ENCODE measurements at regions not wholly inside any gene's neighbourhood (a gene's known extent, or its start where the extent isn't known, plus 50 kb on each side); places are given as distances from the start of the nearest gene placed in this dataset.

DNA sequence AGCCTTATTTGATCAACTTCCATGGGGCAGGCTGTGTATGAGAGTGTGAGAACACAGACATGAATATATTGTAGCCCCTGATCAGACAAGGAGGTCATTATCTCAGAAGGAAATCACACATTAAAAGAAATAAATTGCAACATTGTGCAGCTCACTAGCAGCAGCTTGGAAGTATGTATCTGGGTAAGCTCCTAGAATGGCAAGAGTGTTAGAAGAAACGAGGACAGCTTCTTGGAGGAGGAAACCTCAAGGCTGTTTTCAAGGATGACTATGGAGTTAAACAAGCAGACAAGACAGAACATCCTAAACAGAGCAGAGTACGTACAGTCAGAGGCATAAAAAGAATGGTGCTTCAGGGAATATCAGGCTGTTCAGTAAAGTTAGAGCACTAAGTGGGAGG lies 511.0 kb downstream of the SLCO4C1 start:
- POLR2A ChIA-PET: no interaction called here
- H3K36me3 ChIP-seq (ENCODE audit: insufficient read depth, low read length): no peaks in the 10 kb centered on the region
- H3K27ac ChIP-seq (ENCODE audit: low read depth, low read length, poor library complexity, severe bottlenecking): no peak overlapping the region
- DNase-seq (ENCODE audit: low spot score): no peak
- intact Hi-C loops (cut with micrococcal nuclease; ENCODE audit: unreplicated experiment): no loop called here
- TF ChIP-seq, protein P1, sequence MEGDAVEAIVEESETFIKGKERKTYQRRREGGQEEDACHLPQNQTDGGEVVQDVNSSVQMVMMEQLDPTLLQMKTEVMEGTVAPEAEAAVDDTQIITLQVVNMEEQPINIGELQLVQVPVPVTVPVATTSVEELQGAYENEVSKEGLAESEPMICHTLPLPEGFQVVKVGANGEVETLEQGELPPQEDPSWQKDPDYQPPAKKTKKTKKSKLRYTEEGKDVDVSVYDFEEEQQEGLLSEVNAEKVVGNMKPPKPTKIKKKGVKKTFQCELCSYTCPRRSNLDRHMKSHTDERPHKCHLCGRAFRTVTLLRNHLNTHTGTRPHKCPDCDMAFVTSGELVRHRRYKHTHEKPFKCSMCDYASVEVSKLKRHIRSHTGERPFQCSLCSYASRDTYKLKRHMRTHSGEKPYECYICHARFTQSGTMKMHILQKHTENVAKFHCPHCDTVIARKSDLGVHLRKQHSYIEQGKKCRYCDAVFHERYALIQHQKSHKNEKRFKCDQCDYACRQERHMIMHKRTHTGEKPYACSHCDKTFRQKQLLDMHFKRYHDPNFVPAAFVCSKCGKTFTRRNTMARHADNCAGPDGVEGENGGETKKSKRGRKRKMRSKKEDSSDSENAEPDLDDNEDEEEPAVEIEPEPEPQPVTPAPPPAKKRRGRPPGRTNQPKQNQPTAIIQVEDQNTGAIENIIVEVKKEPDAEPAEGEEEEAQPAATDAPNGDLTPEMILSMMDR (conservative IDR thresholded peaks at IDR 0.05; ENCODE audit: low read length): no peak
- no peak for TF ChIP-seq EZH2phosphoT487 (IDR thresholded peaks at IDR 0.05; ENCODE audit: borderline replicate concordance, low read depth, low read length)
- BruUV-seq (replicated peaks): no TSS peak
- H3K4me2 ChIP-seq (ENCODE audit: low read length): no peak overlapping the region
- no peaks in the 10 kb centered on the region for H3K79me2 ChIP-seq (ENCODE audit: insufficient read depth, low read depth, low read length)
- no peaks in the 10 kb centered on the region for H4K20me1 ChIP-seq (ENCODE audit: insufficient read depth, low read length)
- H3K9me2 ChIP-seq (ENCODE audit: insufficient read depth, low read length): no peaks in the 10 kb centered on the region
- no peaks in the 10 kb centered on the region for H3K9me3 ChIP-seq (ENCODE audit: low read length)
- no peak overlapping the region for H3K4me3 ChIP-seq (ENCODE audit: low read depth, low read length, poor library complexity, severe bottlenecking)
- CTCF ChIA-PET (ENCODE audit: unreplicated experiment): no interaction called here
- no peak overlapping the region for H2AFZ ChIP-seq (ENCODE audit: low read length)
- no peaks in the 10 kb centered on the region for H3K4me1 ChIP-seq (ENCODE audit: insufficient read depth, low read length, poor library complexity, severe bottlenecking)

DNA sequence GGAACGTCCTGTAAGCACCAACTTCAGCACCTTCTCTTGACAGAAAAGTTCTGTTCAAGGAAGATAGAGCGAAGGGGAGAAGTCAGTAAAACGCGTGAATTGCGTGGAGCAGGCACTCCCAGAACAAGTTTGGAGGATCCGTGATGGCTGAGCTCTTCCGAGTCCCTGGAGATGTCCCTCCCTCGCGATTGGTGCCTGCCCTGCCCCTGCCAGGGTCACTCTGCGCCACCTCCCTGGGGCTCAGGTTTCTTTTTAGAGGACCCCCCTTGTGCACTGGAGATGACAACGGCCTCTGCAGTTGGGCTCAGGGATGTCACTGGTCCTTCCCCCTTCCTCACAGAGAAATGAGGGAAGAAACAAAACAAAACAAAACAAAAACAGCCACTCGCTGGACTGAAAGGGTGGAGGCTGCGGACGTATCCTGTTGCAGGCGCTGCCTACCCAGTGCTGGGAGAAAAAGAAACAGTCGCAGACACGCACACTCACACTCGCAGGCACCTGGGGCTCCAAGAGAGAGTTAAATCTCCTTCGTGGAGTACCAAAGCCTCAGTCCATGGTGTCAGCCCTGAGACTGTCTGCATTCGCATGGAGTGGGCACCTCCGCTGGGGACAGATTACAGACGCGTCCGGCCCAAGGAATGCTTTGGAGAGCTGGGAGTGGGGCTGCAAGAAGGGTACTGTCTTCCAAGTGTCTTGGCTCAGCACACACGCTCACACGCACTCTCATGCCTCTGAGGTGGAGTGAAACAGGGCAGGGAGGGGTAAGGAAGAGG lies 512.7 kb downstream of the SLCO4C1 start:
- Histone ChIP-seq H2AFZ (ENCODE audit: low read length) (no peak overlapping the region), H3K9me2 (ENCODE audit: insufficient read depth, low read length) (no peaks in the 10 kb centered on the region), H3K27ac (ENCODE audit: low read depth, low read length, poor library complexity, severe bottlenecking) (no peak overlapping the region), H3K36me3 (ENCODE audit: insufficient read depth, low read length) (no peaks in the 10 kb centered on the region), H3K4me2 (ENCODE audit: low read length) (no peak overlapping the region), H4K20me1 (ENCODE audit: insufficient read depth, low read length) (no peaks in the 10 kb centered on the region), H3K4me1 (ENCODE audit: insufficient read depth, low read length, poor library complexity, severe bottlenecking) (no peaks in the 10 kb centered on the region), H3K9me3 (ENCODE audit: low read length) (no peaks in the 10 kb centered on the region), H3K4me3 (ENCODE audit: low read depth, low read length, poor library complexity, severe bottlenecking) (no peak overlapping the region), H3K79me2 (ENCODE audit: insufficient read depth, low read depth, low read length) (no peaks in the 10 kb centered on the region)
- DNase-seq (ENCODE audit: low spot score): no peak
- BruUV-seq (replicated peaks): no TSS peak
- intact Hi-C loops (cut with micrococcal nuclease; ENCODE audit: unreplicated experiment): no loop called here
- CTCF ChIA-PET (ENCODE audit: unreplicated experiment): no interaction called here
- POLR2A ChIA-PET: no interaction called here
- no peak for TF ChIP-seq EZH2phosphoT487 (IDR thresholded peaks at IDR 0.05; ENCODE audit: borderline replicate concordance, low read depth, low read length)
- TF ChIP-seq, protein P1 (conservative IDR thresholded peaks at IDR 0.05; ENCODE audit: low read length): no peak

DNA sequence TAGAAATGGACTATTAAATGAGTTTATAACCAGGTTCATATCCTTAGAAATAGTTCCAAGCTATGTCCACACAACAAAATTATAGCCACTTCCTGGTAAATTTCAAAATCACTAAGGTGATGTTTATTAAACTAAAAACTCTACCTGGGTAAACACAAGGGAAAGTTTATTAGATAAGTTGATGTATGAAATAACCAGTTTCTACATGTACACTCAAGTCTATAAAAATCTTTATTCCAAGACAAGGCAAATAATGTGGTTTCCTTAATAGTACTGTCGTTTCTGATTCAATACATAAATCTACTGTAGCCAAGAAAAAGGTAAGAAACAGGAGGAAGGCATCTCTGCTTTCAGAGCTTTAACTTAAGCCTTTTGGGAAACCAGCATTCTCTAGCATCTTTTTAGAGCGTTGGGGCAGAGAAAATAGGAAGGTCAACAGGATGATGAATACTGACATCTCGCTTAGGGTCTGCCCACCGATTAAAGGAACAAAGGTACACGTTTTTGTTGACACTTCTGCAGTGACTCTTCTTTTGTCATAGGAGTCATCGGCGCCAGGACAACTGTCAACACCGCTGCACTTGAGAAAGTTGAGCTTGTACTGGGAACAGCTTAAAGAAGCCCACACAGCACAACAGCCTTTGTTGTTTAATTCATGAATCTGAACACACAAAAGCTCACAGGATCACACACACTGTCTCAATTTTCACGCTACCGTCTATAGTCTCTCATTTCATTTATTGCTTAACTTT lies 513.6 kb downstream of the SLCO4C1 start:
- ChIA-PET CTCF (ENCODE audit: unreplicated experiment) (interaction anchor here (0.6 kb wide), 1 partner anchor 33 kb away, joined by 6 read pairs; no protein-coding TSS in a partner anchor), POLR2A (interaction anchor here (0.7 kb wide), 1 partner anchor 10 kb away, joined by 7 read pairs; no protein-coding TSS in a partner anchor)
- no peaks in the 10 kb centered on the region for H3K79me2 ChIP-seq (ENCODE audit: insufficient read depth, low read depth, low read length)
- DNase-seq (ENCODE audit: low spot score): no peak
- no peak overlapping the region for H3K27ac ChIP-seq (ENCODE audit: low read depth, low read length, poor library complexity, severe bottlenecking)
- H3K36me3 ChIP-seq (ENCODE audit: insufficient read depth, low read length): no peaks in the 10 kb centered on the region
- TF ChIP-seq, protein P1 (conservative IDR thresholded peaks at IDR 0.05; ENCODE audit: low read length): no peak
- no peak for TF ChIP-seq EZH2phosphoT487 (IDR thresholded peaks at IDR 0.05; ENCODE audit: borderline replicate concordance, low read depth, low read length)
- H4K20me1 ChIP-seq (ENCODE audit: insufficient read depth, low read length): no peaks in the 10 kb centered on the region
- intact Hi-C loops (cut with micrococcal nuclease; ENCODE audit: unreplicated experiment): no loop called here
- no peaks in the 10 kb centered on the region for H3K9me3 ChIP-seq (ENCODE audit: low read length)
- no peak overlapping the region for H2AFZ ChIP-seq (ENCODE audit: low read length)
- no peaks in the 10 kb centered on the region for H3K4me1 ChIP-seq (ENCODE audit: insufficient read depth, low read length, poor library complexity, severe bottlenecking)
- no peak overlapping the region for H3K4me2 ChIP-seq (ENCODE audit: low read length)
- no peak overlapping the region for H3K4me3 ChIP-seq (ENCODE audit: low read depth, low read length, poor library complexity, severe bottlenecking)
- H3K9me2 ChIP-seq (ENCODE audit: insufficient read depth, low read length): no peaks in the 10 kb centered on the region
- BruUV-seq (replicated peaks): no TSS peak

Measured in OCI-LY7 (cell line).